ENCODE measurements at regions not wholly inside any gene's neighbourhood (a gene's known extent, or its start where the extent isn't known, plus 50 kb on each side); places are given as distances from the start of the nearest gene placed in this dataset.
"Not testable (repeated sequence)": the region's sequence is repeated elsewhere in the genome, so short reads cannot be mapped to it uniquely, and the experiment has no call there.

- no peak for DNase-seq
These were observed 118.1 kb upstream of the NEIL3 start for GRCh38 chr4:177191586-177191985.

DNA sequence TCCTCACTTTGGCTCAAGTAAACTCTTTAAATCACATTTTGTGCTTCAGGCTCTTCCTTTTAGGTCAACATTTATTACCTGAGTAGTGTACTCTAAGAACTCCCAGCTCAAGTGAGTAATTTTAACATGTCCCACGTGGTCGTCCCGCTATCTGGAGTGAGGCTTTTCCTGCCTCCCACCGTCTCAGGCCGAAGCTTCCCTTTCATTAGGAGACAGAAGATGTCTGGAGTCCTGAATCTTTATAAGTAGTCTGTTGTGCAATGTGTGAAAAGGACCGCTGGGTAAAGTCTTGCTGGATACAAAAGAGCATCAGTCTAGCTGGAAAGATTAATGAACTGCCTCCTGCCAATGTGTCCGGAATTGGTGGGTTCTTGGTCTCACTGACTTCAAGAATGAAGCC lies 117.7 kb upstream of the NEIL3 start:
- DNase-seq, result no peak

DNA sequence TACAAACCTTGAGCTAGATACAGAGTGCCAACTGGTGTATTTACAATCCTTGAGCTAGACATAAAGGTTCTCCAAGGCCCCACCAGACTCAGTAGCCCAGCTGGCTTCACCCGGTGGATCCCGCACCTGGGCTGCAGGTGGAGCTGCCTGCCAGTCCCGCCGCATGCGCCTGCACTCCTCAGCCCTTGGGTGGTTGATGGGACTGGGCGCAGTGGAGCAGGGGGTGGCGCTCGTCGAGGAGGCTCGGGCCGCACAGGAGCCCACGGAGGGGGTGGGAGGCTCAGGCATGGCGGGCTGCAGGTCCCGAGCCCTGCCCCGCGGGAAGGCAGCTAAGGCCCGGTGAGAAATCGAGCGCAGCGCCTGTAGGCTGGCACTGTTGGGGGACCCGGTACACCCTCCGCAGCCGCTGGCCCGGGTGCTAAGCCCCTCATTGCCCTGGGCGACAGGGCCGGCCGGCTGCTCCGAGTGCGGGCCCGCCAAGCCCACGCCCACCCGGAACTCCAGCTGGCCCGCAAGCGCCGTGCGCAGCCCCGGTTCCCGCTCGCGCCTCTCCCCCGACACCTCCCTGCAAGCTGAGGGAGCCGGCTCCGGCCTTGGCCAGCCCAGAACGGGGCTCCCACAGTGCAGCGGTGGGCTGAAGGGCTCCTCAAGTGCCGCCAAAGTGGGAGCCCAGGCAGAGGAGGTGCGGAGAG lies 116.5 kb upstream of the NEIL3 start:
- not testable (repeated sequence) for DNase-seq

DNA sequence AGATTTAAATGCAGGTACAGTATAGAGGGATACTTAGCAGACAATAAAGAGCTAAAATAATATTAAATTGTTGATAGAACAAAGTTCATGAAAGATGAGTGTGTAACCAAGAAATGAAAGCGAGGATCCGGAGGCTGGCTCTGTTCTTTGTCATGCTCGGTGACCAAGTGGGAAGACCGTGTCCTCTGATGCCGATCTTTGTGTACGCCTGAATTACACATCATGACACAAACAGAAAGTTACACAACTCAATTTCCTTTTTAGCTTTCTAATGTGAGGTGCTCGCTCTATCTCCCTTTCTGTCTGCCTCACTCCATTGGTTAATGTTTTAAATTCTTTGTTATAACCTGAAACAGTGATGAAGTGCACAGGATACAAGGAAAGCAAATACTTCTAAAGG lies 114.8 kb upstream of the NEIL3 start:
- DNase-seq, result no peak

- no peak for DNase-seq
These were observed 113.1 kb upstream of the NEIL3 start for GRCh38 chr4:177196615-177197014.

DNA sequence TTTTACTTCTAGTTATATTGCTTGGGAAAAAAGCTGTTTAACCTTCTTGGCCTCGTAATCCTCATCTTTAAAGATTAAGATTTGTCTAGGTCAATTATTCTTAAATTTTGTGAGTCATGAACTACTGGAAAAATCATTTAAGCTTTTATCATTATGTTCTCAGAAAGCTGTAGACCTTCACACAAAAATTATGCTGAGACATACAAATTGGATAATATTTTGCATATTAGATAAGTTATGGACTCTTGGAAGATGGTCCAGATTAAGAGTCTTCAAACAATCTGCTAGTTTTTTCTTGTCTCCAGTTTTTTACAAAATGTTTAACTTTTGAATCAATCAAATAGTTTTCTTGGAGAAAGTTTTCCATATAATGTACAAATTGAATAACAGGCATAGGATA lies 108.1 kb upstream of the NEIL3 start:
- DNase-seq, result no peak

- no peak for DNase-seq
These were observed 105.5 kb upstream of the NEIL3 start for GRCh38 chr4:177204126-177204525.

DNA sequence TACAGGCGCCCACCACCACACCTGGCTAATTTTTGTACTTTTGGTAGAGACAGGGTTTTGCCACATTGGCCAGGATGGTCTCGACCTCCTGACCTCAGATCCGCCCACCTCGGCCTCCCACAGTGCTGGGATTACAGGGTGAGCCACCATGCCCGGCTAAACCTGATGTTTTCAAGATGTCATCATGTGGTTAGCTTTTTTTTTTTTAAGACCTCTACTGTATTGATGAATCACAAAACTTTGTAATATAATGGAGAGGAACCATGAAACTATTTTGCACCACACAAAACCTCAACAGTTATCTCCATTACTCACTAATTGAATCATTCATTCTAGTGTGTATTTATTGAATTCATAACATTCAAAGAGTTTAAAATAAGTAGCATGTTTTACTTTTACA lies 94.7 kb upstream of the NEIL3 start:
- no peak for DNase-seq

- DNase-seq, result no peak
These were observed 89.3 kb upstream of the NEIL3 start for GRCh38 chr4:177220376-177220775.

DNA sequence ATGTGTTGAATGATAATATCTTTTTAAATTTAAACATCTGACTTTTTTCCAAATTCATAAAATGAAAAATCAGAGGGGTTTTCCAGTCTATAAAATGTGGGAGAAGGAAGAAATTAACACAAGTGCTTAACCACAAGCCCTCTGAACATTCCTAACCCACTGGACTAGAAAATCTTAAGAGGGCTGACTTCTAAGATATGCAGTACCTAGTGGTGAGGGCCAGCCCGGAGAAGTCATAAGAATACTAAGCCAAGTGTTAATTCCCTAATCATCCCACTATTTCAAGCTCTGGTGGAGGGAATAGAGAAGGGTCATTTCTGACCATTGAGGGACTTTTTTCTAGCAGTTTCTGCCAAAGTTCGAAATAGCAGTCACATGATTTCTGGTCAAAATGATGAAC lies 86.9 kb upstream of the NEIL3 start:
- DNase-seq, result no peak

DNA sequence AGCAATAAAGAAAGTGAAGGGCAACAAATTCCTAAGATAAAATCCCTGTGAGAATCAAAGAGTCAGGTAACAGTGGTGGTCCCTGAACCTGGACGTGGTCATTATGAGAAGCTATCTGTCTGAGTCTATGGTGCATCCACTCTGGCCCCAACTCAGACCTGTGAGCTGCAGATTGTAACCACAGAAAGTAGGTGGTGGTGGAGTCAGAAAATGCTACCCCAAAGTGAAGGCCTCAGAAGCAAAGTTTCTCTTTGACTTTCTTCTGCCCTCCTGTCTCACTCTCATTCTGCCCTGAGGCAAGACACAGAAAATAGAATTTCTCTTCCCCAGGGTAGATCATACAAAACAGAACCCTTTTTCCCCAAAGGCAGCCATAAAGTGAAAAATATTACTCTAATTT lies 84.1 kb upstream of the NEIL3 start:
- no peak for DNase-seq

- no peak for DNase-seq
These were observed 82.0 kb upstream of the NEIL3 start for GRCh38 chr4:177227636-177228035.

GRCh38 chr4:177228599-177228998 lies 81.1 kb upstream of the NEIL3 start:
- no peak for DNase-seq

DNA sequence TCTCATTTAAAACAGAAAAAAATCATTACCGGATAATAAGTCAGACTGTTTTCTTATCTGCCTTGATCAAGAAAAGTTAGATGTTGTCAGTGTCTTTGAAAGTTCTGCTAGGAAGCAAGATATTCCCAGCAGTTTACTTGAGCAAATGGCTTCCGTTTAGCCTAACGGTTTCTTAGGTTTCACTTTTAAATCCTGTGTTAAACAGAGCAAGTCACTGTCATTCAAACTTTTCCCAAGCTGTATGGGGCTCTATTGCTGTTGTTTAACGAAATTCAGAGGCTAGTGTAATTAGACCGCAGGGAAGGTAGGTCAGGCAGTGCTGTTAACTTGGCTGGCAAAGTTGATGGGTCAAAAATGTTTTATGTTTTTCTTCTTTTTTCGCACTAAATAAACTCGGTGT lies 80.3 kb upstream of the NEIL3 start:
- DNase-seq, result peak in 1 of 2 donors; percentile 4

DNA sequence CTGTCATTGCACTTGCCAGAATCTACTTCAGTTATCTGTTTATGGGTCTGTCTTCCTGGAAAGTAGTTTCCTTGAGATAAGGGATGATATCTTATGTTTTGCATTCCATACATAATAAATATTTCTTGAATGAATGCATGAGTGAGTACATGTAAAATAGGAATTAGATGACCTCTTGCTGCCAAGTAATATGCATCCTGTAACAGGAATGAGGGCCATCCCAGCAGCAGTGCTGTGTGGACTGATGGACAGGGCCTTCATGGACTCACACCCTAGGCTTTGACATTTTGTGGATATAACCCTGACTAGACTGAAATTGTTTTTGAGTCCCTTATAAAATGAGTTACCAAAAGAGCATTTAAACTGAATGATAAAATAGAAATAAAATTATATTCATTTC lies 77.2 kb upstream of the NEIL3 start:
- DNase-seq, result no peak

GRCh38 chr4:177235026-177235425 lies 74.6 kb upstream of the NEIL3 start:
- no peak for DNase-seq

DNA sequence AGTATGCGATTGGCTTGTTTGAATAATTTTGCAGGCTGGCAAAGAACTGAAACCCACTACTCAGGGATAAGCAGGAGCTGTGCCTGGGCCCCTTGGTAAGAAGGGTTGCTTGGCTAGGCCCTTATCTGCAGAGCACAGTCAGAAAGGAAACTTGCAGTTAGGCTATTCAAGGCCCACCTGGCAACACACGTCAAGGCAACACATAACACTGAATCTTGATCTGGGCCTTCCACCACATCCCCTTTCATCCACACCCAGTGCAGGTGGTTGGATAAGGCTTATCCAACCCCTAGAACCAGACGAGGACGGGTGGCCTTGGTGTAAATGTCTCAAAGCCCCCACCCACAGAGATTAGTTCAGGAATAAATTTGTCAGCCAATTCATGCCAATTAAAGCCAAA lies 72.8 kb upstream of the NEIL3 start:
- DNase-seq, result no peak

GRCh38 chr4:177237291-177237690 lies 72.4 kb upstream of the NEIL3 start:
- no peak for DNase-seq

DNA sequence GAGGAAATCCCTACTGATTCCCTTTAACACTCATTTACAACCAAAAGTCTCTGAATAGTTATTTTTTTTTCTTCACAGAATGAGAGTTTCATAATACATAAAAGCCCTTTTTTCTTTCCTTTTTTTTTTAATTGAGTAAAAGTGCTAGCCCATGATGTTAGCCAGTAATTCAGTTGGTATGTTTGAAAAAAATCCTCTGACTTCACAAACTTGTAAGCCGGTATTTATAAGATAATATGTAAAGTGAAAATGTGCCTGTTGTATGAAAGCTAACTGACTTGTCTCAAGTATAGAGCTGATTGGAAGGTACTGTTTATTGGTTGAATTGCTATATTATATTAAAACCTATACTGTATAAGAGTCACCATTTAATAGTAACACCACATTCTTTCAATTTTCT lies 70.2 kb upstream of the NEIL3 start:
- no peak for DNase-seq

GRCh38 chr4:177239878-177240277 lies 69.8 kb upstream of the NEIL3 start:
- DNase-seq, result no peak

DNA sequence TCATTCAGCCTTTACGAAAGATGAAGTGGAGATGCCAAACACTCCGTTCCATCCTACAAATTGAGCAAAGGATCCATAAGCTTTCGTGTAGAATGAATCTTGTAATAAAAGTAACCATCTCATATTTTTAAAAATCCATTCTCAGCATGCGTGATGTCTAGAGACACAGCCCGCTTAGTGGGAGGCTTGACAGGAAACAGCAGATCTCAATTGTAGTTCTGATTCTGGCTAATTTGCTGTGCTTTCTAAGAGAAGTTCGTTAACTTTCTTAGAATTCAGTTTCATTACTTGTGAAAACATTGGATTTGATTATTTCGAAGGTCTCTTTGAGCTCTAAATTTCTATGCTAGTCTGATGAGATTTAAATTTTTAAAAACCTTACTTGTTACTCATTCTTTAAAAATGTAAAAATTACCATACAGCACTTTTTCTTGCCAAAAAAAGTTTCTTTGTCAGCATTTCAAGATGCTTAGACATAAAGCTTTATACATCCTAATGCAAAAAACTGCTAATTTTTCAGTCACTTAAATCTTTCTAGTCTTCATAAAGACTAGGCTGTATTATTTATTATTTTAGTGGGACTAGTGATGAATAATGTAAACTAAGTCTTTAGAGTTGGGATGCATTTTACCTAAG lies 66.9 kb upstream of the NEIL3 start:
- DNase-seq, result no peak

DNA sequence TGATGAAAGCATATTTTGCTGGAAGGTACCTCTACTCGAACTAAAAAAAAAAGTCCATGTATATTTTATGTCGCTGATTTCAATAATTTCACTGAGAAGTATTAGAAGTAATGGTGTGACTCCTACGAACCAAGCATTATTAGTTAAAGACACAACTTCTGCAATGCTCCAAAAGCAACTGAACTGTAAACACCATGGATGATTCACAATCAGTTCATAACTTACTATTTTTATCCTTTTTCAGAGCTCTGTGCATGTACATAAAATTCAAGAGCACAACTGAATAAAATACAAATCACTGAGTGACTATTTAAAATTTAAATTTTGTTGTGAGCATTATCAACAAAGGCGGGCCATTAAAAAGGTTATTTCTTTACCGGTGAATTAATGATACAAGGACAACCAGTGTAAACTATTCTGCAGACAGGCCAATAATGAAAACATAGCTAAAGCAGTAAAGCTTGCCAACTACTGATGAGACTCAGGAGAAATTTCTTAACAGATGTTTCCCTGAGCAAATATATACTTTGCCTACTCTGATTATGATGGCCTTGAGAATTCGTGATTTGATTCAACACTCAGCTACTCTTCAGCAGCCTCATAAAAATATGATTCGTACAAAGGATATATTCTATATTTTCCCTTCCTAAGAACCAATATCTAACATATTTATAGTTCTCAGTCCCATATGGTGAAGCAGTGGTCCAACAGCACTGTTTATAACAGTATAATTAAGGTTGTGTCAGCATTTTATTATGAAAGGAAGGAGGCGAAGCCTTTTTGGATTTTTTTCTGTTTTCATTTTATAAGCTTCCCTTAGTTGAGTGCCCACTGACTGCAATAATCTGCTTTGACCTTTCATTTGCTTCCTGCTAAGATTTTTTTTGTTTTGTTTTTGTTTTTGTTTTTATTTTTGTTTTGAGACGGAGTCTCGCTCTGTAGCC lies 62.8 kb upstream of the NEIL3 start:
- no peak for DNase-seq

GRCh38 chr4:177250056-177250696 lies 59.5 kb upstream of the NEIL3 start:
- DNase-seq, result peak; percentile 56 to 76

Measured in CD4-positive, alpha-beta T cell treated with Interferon alpha-2 for 1 hour (primary cell).